Liver (tissue), 8 donors: ENCODE measurements at regions not wholly inside any gene's neighbourhood (a gene's known extent, or its start where the extent isn't known, plus 50 kb on each side); places are given as distances from the start of the nearest gene placed in this dataset.

ENCODE experiments used
- DNase-seq: peaks from one replicate; pipeline ENCODE4 v3.0.0-alpha.2; 2017; ENCODE audit warnings: low spot score
- H3K27ac ChIP-seq, 2 donors: one replicate each; pipeline ENCODE4 v1.7.0; 2013; ENCODE audit warnings: inconsistent platforms in 2 of 2, low read length in 2 of 2, control low read depth in 1 of 2, low read depth in 1 of 2, mild to moderate bottlenecking in 1 of 2
- H3K27me3 ChIP-seq, 4 donors: one replicate each; pipeline versions ENCODE4 v1.6.1 to v1.7.0; 2013; ENCODE audit warnings: low read length in 3 of 4, inconsistent platforms in 1 of 4, mild to moderate bottlenecking in 1 of 4, moderate library complexity in 1 of 4; ENCODE audit not compliant: control insufficient read depth in 4 of 4, insufficient read depth in 4 of 4
- H3K36me3 ChIP-seq, 4 donors: one replicate each; pipeline versions ENCODE4 v1.6.1 to v1.7.0; 2013; ENCODE audit warnings: low read length in 3 of 4, mild to moderate bottlenecking in 3 of 4, low read depth in 1 of 4, moderate library complexity in 1 of 4; ENCODE audit not compliant: control insufficient read depth in 4 of 4, insufficient read depth in 3 of 4
- H3K4me1 ChIP-seq, 4 donors: one replicate each; pipeline versions ENCODE4 v1.6.1 to v1.7.0; 2013; ENCODE audit warnings: low read length in 3 of 4, mild to moderate bottlenecking in 3 of 4, moderate library complexity in 1 of 4; ENCODE audit not compliant: control insufficient read depth in 4 of 4, insufficient read depth in 4 of 4
- H3K4me3 ChIP-seq, 3 donors: one replicate each; pipeline versions ENCODE4 v1.6.1 to v1.7.0; 2013; ENCODE audit warnings: low read length in 3 of 3, control low read depth in 1 of 3, low read depth in 1 of 3, mild to moderate bottlenecking in 1 of 3
- H3K9ac ChIP-seq, 2 donors: one replicate each; pipeline ENCODE4 v1.7.0; 2013; ENCODE audit warnings: low read length in 2 of 2, mild to moderate bottlenecking in 2 of 2, moderate library complexity in 2 of 2, control low read depth in 1 of 2, low read depth in 1 of 2
- H3K9me3 ChIP-seq, 4 donors: one replicate each; pipeline versions ENCODE4 v1.6.1 to v1.7.0; 2013; ENCODE audit warnings: low read length in 3 of 4; ENCODE audit not compliant: control insufficient read depth in 4 of 4
- ATF3 ChIP-seq: IDR thresholded peaks from 2 replicates; pipeline ENCODE4 v1.6.1; 2016; ENCODE audit warnings: antibody characterized with exemption
- CTCF ChIP-seq: fragments of 150-350 bp; IDR thresholded peaks from 2 replicates; pipeline ENCODE4 v1.5.1; 2017; ENCODE audit warnings: improper control_type of control experiment, low read depth, low read length; ENCODE audit not compliant: missing input control
- EGR1 ChIP-seq, 2 donors: IDR thresholded peaks; 2 replicates each; pipeline ENCODE4 v1.6.1; 2016 to 2018; ENCODE audit warnings: antibody characterized with exemption in 2 of 2, low read depth in 2 of 2
- FOXA1 ChIP-seq: IDR thresholded peaks from 2 replicates; pipeline ENCODE4 v1.6.1; 2016; ENCODE audit warnings: antibody characterized with exemption
- FOXA2 ChIP-seq: IDR thresholded peaks from 2 replicates; pipeline ENCODE4 v1.6.1; 2016; ENCODE audit warnings: antibody characterized with exemption
- GABPA ChIP-seq, 2 donors: IDR thresholded peaks in 1 of 2; conservative IDR thresholded peaks in 1 of 2; 2 replicates each; pipeline ENCODE4 v1.6.1; 2016; ENCODE audit warnings: antibody characterized with exemption in 2 of 2, mild to moderate bottlenecking in 1 of 2, moderate library complexity in 1 of 2
- HNF4A ChIP-seq, 2 donors: conservative IDR thresholded peaks; 2 replicates each; pipeline ENCODE4 v1.6.1; 2016; ENCODE audit warnings: antibody characterized with exemption in 2 of 2, mild to moderate bottlenecking in 2 of 2
- HNF4G ChIP-seq: IDR thresholded peaks from 2 replicates; pipeline ENCODE4 v1.6.1; 2016; ENCODE audit warnings: antibody characterized with exemption
- JUND ChIP-seq, 2 donors: IDR thresholded peaks; 2 replicates each; pipeline ENCODE4 v1.6.1; 2016; ENCODE audit warnings: antibody characterized with exemption in 2 of 2
- RAD21 ChIP-seq, 2 donors: IDR thresholded peaks; 2 replicates each; pipeline ENCODE4 v1.6.1; 2016; ENCODE audit warnings: antibody characterized with exemption in 2 of 2, mild to moderate bottlenecking in 2 of 2
- REST ChIP-seq: IDR thresholded peaks from 2 replicates; pipeline ENCODE4 v1.6.1; 2016; ENCODE audit warnings: antibody characterized with exemption, mild to moderate bottlenecking
- TAF1 ChIP-seq: conservative IDR thresholded peaks from 2 replicates; pipeline ENCODE4 v1.6.1; 2016; ENCODE audit warnings: antibody characterized with exemption, mild to moderate bottlenecking
- YY1 ChIP-seq: IDR thresholded peaks from 2 replicates; pipeline ENCODE4 v1.6.1; 2016; ENCODE audit warnings: antibody characterized with exemption, mild to moderate bottlenecking
- ZBTB33 ChIP-seq: IDR thresholded peaks from 2 replicates; pipeline ENCODE4 v1.6.1; 2016; ENCODE audit warnings: antibody characterized with exemption
- whole genome bisulfite sequencing: extraction: QIAGEN DNeasy Blood & Tissue Kit; methylation state at CpG from one replicate; pipeline ENCODE4 v1.1.7; 2013; 5-methylcytosine and 5-hydroxymethylcytosine counted together
- donor health status: healthy.
- donor health status: healthy.
- donor health status: healthy.
- donor health status: healthy.
- donor health status: healthy.

- TF ChIP-seq FOXA2: no peak
- Histone ChIP-seq H3K4me3 (no peak overlapping the region), H3K9ac (no peak overlapping the region), H3K4me1 (no peaks in the 10 kb centered on the region), H3K27me3 (no peaks in the 10 kb centered on the region), H3K9me3 (peaks cover 0 to 2% (median 0%) of the 10 kb centered on the region in 4 donors), H3K36me3 (no peaks in the 10 kb centered on the region), H3K27ac (no peak overlapping the region)
- 45% methylated on average over 1 of the region's 1 CpG for WGBS
- no peak for DNase-seq
These were observed 299.3 kb upstream of the EEF2KMT start for GRCh38 chr16:5396880-5397279.

GRCh38 chr16:5393070-5393469 lies 295.5 kb upstream of the EEF2KMT start:
- 52% methylated on average over 5 of the region's 5 CpGs for WGBS
- Histone ChIP-seq H3K27ac (no peak overlapping the region), H3K27me3 (no peaks in the 10 kb centered on the region), H3K4me3 (no peak overlapping the region), H3K9me3 (peaks cover 0 to 4% (median 2%) of the 10 kb centered on the region in 4 donors), H3K4me1 (no peaks in the 10 kb centered on the region), H3K9ac (no peak overlapping the region), H3K36me3 (no peaks in the 10 kb centered on the region)
- DNase-seq: no peak
- TF ChIP-seq HNF4A (conservative IDR thresholded peaks at IDR 0.05): no peak
- TF ChIP-seq GABPA (IDR thresholded peaks at IDR 0.05 in 1 of 2, conservative IDR thresholded peaks at IDR 0.05 in 1 of 2): no peak
- no peak for TF ChIP-seq ATF3
- no peak for TF ChIP-seq RAD21 (IDR thresholded peaks at IDR 0.05)
- TF ChIP-seq TAF1: no peak
- no peak for TF ChIP-seq JUND (IDR thresholded peaks at IDR 0.05)
- TF ChIP-seq ZBTB33: no peak
- no peak for TF ChIP-seq FOXA1
- TF ChIP-seq FOXA2: no peak
- no peak for TF ChIP-seq CTCF
- TF ChIP-seq YY1: no peak
- TF ChIP-seq REST: no peak
- no peak for TF ChIP-seq EGR1 (IDR thresholded peaks at IDR 0.05; ENCODE audit: low read depth in 2 of 2)
- TF ChIP-seq HNF4G: no peak
